B cell (primary cell): ENCODE measurements at regions not wholly inside any gene's neighbourhood (a gene's known extent, or its start where the extent isn't known, plus 50 kb on each side); places are given as distances from the start of the nearest gene placed in this dataset.

Experiments used
- ATAC-seq: fragments of 200-7000 bp; cut with Tn5 transposase; one replicate; pipeline ENCODE4 v1.10.0; 2021; ENCODE audit warnings: low read depth, mild to moderate bottlenecking, moderate number of reproducible peaks, moderate library complexity
- CTCF ChIA-PET: fragments of 350-600 bp; sonication (Branson Sonifier 250); formaldehyde crosslinking; loops from one replicate; lab custom pipeline; 2021; ENCODE audit warnings: antibody characterized with exemption, inconsistent platforms; lab: Charles Lee
- POLR2A ChIA-PET: fragments of 350-600 bp; sonication (Branson Sonifier 250); formaldehyde crosslinking; loops from one replicate; lab custom pipeline; 2021; ENCODE audit warnings: antibody characterized with exemption; lab: Charles Lee
- DNase-seq: peaks from one replicate; pipeline ENCODE4 v3.0.0; 2013
- H2AFZ ChIP-seq: 2 replicates; pipeline ENCODE4 v1.6.1; 2012; ENCODE audit warnings: mild to moderate bottlenecking, low read depth, low read length; ENCODE audit not compliant: insufficient read depth, poor library complexity, severe bottlenecking
- H3K27ac ChIP-seq, 2 donors: 1 replicate in 1 of 2; 2 replicates in 1 of 2; pipeline ENCODE4 v1.5.1; 2012 to 2013; ENCODE audit warnings: low read length in 2 of 2, mild to moderate bottlenecking in 2 of 2, moderate library complexity in 1 of 2
- H3K27me3 ChIP-seq, 4 experiments: fragments of 200-600 bp in 1 of 4; sonication (generic) in 1 of 4; replicated peaks in 1 of 4; 1 replicate in 2 of 4; 2 replicates in 2 of 4; pipeline versions ENCODE4 v1.6.1 to v1.7.0; 2013 to 2016; ENCODE audit warnings: low read length in 3 of 4, mild to moderate bottlenecking in 2 of 4, mixed read lengths in 1 of 4, moderate library complexity in 1 of 4; ENCODE audit not compliant: insufficient read depth in 4 of 4, control insufficient read depth in 3 of 4; ENCODE audit errors: control extremely low read depth in 1 of 4
- H3K36me3 ChIP-seq, 2 experiments: replicated peaks in 1 of 2; 1 replicate in 1 of 2; 2 replicates in 1 of 2; pipeline versions ENCODE4 v1.6.1 to v1.7.1; 2013; ENCODE audit warnings: low read length in 1 of 2; ENCODE audit not compliant: insufficient read depth in 2 of 2, control insufficient read depth in 1 of 2; ENCODE audit errors: control extremely low read depth in 1 of 2, extremely low read depth in 1 of 2
- H3K4me1 ChIP-seq, 2 donors: fragments of 200-600 bp in 1 of 2; sonication (generic) in 1 of 2; 1 replicate in 1 of 2; 2 replicates in 1 of 2; pipeline versions ENCODE4 v1.5.1 to v1.6.1; 2013 to 2017; ENCODE audit warnings: low read length in 2 of 2; ENCODE audit not compliant: control insufficient read depth in 2 of 2, insufficient read depth in 2 of 2
- H3K4me2 ChIP-seq: replicated peaks from 2 replicates; pipeline ENCODE3; 2012; ENCODE audit warnings: mild to moderate bottlenecking, low read depth, low read length; ENCODE audit not compliant: poor library complexity, severe bottlenecking
- H3K4me3 ChIP-seq, 5 experiments: fragments of 200-600 bp in 1 of 5; sonication (generic) in 1 of 5; 1 replicate in 3 of 5; 2 replicates in 2 of 5; pipeline versions ENCODE4 v1.5.1 to v1.7.0; 2011 to 2016; ENCODE audit warnings: low read length in 4 of 5, mild to moderate bottlenecking in 4 of 5, low read depth in 2 of 5, control low read depth in 1 of 5, moderate library complexity in 1 of 5; ENCODE audit not compliant: insufficient read depth in 1 of 5; ENCODE audit errors: control extremely low read depth in 1 of 5, extremely low read depth in 1 of 5
- H3K79me2 ChIP-seq: fragments of 200-600 bp; sonication (generic); one replicate; pipeline ENCODE4 v1.6.0; 2016; ENCODE audit warnings: low read length; ENCODE audit not compliant: control insufficient read depth, insufficient read depth
- H3K9ac ChIP-seq: fragments of 200-600 bp; sonication (generic); 2 replicates; pipeline ENCODE4 v1.6.1; 2017; ENCODE audit warnings: mild to moderate bottlenecking, low read length, moderate library complexity
- H3K9me3 ChIP-seq, 3 donors: one replicate each; pipeline versions ENCODE4 v1.6.1 to v1.7.1; 2013; ENCODE audit warnings: low read length in 2 of 3; ENCODE audit not compliant: control insufficient read depth in 2 of 3, insufficient read depth in 1 of 3; ENCODE audit errors: control extremely low read depth in 1 of 3
- H4K20me1 ChIP-seq: 2 replicates; pipeline ENCODE4 v1.6.0; 2012; ENCODE audit warnings: mild to moderate bottlenecking, low read length; ENCODE audit not compliant: insufficient read depth, control insufficient read depth, poor library complexity, severe bottlenecking
- H3K27ac Mint-ChIP-seq: one replicate; pipeline ENCODE4 v1.8.0; 2021; ENCODE audit warnings: mixed read lengths
- H3K27me3 Mint-ChIP-seq: one replicate; pipeline ENCODE4 v1.8.0; 2021; ENCODE audit warnings: mixed read lengths
- H3K4me1 Mint-ChIP-seq: one replicate; pipeline ENCODE4 v1.8.0; 2021; ENCODE audit warnings: mixed read lengths
- H3K4me3 Mint-ChIP-seq: one replicate; pipeline ENCODE4 v1.8.0; 2021; ENCODE audit warnings: mixed read lengths
- H3K9me3 Mint-ChIP-seq: one replicate; pipeline ENCODE4 v1.8.0; 2022; ENCODE audit warnings: mixed read lengths; ENCODE audit not compliant: insufficient read depth
- CTCF ChIP-seq: fragments of 200-600 bp; IDR thresholded peaks from one replicate; pipeline ENCODE4 v1.8.0; 2022; ENCODE audit warnings: antibody characterized with exemption, mild to moderate bottlenecking
- EZH2 ChIP-seq: IDR thresholded peaks from 2 replicates; pipeline ENCODE4 v1.6.1; 2012; ENCODE audit warnings: borderline replicate concordance, low read depth, mild to moderate bottlenecking, moderate library complexity, low read length; ENCODE audit not compliant: insufficient read depth, poor library complexity, severe bottlenecking
- WGBS: methylation state at CpG from one replicate; pipeline ENCODE4 v1.1.5; 2013; ENCODE audit warnings: missing lambda C conversion rate; ENCODE audit not compliant: insufficient coverage; 5-methylcytosine and 5-hydroxymethylcytosine counted together
- intact Hi-C: fragments of 100-400 bp; cut with micrococcal nuclease; formaldehyde crosslinking; loops from one replicate; pipeline ENCODE4 v1.10.0; 2022

- 94% methylated on average over 27 of the region's 29 CpGs for WGBS
Observed at GRCh38 chr2:239520811-239521517, 120.1 kb upstream of the HDAC4 start.

GRCh38 chr2:239519921-239520585 lies 119.2 kb upstream of the HDAC4 start:
- peaks cover 4% of the 10 kb centered on the region for H3K27me3 Mint-ChIP-seq
- no peaks in the 10 kb centered on the region for H3K9me3 Mint-ChIP-seq
- H3K27me3 ChIP-seq, result peaks cover 0 to 2% (median 0%) of the 10 kb centered on the region in 4 experiments
- CTCF ChIA-PET, result no interaction called here
- WGBS, result 90% methylated on average over 17 of the region's 17 CpGs
- H3K4me1 ChIP-seq, result no peaks in the 10 kb centered on the region
- H3K4me3 Mint-ChIP-seq, result no peak overlapping the region
- no peaks in the 10 kb centered on the region for H3K79me2 ChIP-seq
- no peaks in the 10 kb centered on the region for H4K20me1 ChIP-seq
- H3K36me3 ChIP-seq, result no peaks in the 10 kb centered on the region
- no peak overlapping the region for H3K27ac ChIP-seq
- no peak overlapping the region for H3K9ac ChIP-seq
- H3K4me2 ChIP-seq, result no peak overlapping the region
- no peaks in the 10 kb centered on the region for H3K4me1 Mint-ChIP-seq
- POLR2A ChIA-PET, result no interaction called here
- H3K9me3 ChIP-seq, result no peaks in the 10 kb centered on the region
- no peak overlapping the region for H3K27ac Mint-ChIP-seq
- H3K4me3 ChIP-seq, result no peak overlapping the region
- intact Hi-C loops, result no loop called here
- TF ChIP-seq EZH2, result no peak
- no peak for TF ChIP-seq CTCF
- ATAC-seq (no peak), DNase-seq (no peak)
- no peak overlapping the region for H2AFZ ChIP-seq

More at GRCh38 chr2:239520811-239521517, 120.1 kb upstream of the HDAC4 start:
- intact Hi-C loops, result no loop called here
- Histone ChIP-seq H4K20me1 (no peaks in the 10 kb centered on the region), H3K9me3 (no peaks in the 10 kb centered on the region), H3K79me2 (no peaks in the 10 kb centered on the region), H3K4me3 (no peak overlapping the region), H3K9ac (no peak overlapping the region), H3K27me3 (peaks cover 0 to 2% (median 0%) of the 10 kb centered on the region in 4 experiments), H2AFZ (no peak overlapping the region), H3K27ac (no peak overlapping the region), H3K36me3 (no peaks in the 10 kb centered on the region), H3K4me2 (no peak overlapping the region), H3K4me1 (no peaks in the 10 kb centered on the region)
- CTCF ChIA-PET, result no interaction called here
- Mint-ChIP-seq H3K4me3 (no peak overlapping the region), H3K9me3 (no peaks in the 10 kb centered on the region), H3K27ac (peak overlapping the region; percentile 37), H3K4me1 (no peaks in the 10 kb centered on the region), H3K27me3 (peaks cover 4% of the 10 kb centered on the region)
- POLR2A ChIA-PET, result no interaction called here
- ATAC-seq (no peak), DNase-seq (no peak)
- no peak for TF ChIP-seq EZH2
